PC-9 (cell line): ENCODE measurements at regions not wholly inside any gene's neighbourhood (a gene's known extent, or its start where the extent isn't known, plus 50 kb on each side); places are given as distances from the start of the nearest gene placed in this dataset.

Experiments
- BruUV-seq: library from RNA; stranded (reverse); fragments of 400-500 nt; replicated peaks from 2 replicates; lab custom pipeline; 2021; lab: Mats Ljungman, UMichigan
- CTCF ChIA-PET: fragments of 300-600 bp; sonication (Branson Sonifier 250); formaldehyde crosslinking; loops from one replicate; lab custom pipeline; 2022; ENCODE audit warnings: antibody characterized with exemption; lab: Charles Lee
- POLR2A ChIA-PET: fragments of 300-600 bp; sonication (Branson Sonifier 250); formaldehyde crosslinking; loops from one replicate; lab custom pipeline; 2022; ENCODE audit warnings: antibody characterized with exemption; ENCODE audit not compliant: unreplicated experiment; lab: Charles Lee
- DNase-seq, 2 experiments: peaks; one replicate each; pipeline versions ENCODE4 v3.0.0 to v3.0.0-alpha.2; 2015 to 2022; ENCODE audit warnings: mixed read lengths in 1 of 2
- H2AFZ ChIP-seq: fragments of 200-600 bp; sonication (generic); 2 replicates; pipeline ENCODE4 v1.8.1; 2017; ENCODE audit warnings: antibody characterized with exemption
- H3F3A ChIP-seq: fragments of 200-600 bp; sonication (generic); 2 replicates; pipeline ENCODE4 v1.8.1; 2017; ENCODE audit warnings: antibody characterized with exemption, mild to moderate bottlenecking, low read depth; ENCODE audit not compliant: insufficient read depth
- H3K27ac ChIP-seq: fragments of 200-600 bp; sonication (generic); 2 replicates; pipeline ENCODE4 v1.6.1; 2016; ENCODE audit warnings: mixed run types
- H3K27me3 ChIP-seq: fragments of 200-600 bp; sonication (generic); 2 replicates; pipeline ENCODE4 v1.6.1; 2016; ENCODE audit warnings: low read depth, mixed run types; ENCODE audit not compliant: insufficient read depth
- H3K36me3 ChIP-seq: fragments of 200-600 bp; sonication (generic); 2 replicates; pipeline ENCODE4 v1.6.1; 2016; ENCODE audit warnings: low read depth, mixed run types
- H3K4me1 ChIP-seq: fragments of 200-600 bp; sonication (generic); replicated peaks from 2 replicates; pipeline ENCODE4 v1.6.1; 2016; ENCODE audit warnings: mixed run types; ENCODE audit not compliant: insufficient read depth
- H3K4me2 ChIP-seq: fragments of 200-600 bp; sonication (generic); 2 replicates; pipeline ENCODE4 v1.6.1; 2017; ENCODE audit warnings: mixed run types
- H3K4me3 ChIP-seq: fragments of 200-600 bp; sonication (generic); 2 replicates; pipeline ENCODE4 v1.6.1; 2016; ENCODE audit warnings: mixed run types
- H3K79me2 ChIP-seq: fragments of 200-600 bp; sonication (generic); 2 replicates; pipeline ENCODE4 v1.6.1; 2017; ENCODE audit warnings: low read depth, mixed run types
- H3K9me2 ChIP-seq: fragments of 200-600 bp; sonication (generic); 2 replicates; pipeline ENCODE4 v1.8.1; 2017; ENCODE audit warnings: mild to moderate bottlenecking; ENCODE audit not compliant: insufficient read depth
- H3K9me3 ChIP-seq: fragments of 200-600 bp; sonication (generic); 2 replicates; pipeline ENCODE4 v1.8.1; 2016; ENCODE audit warnings: low read depth; ENCODE audit not compliant: insufficient read depth
- H4K20me1 ChIP-seq: fragments of 200-600 bp; sonication (generic); 2 replicates; pipeline ENCODE4 v1.8.1; 2017; ENCODE audit not compliant: insufficient read depth
- CTCF ChIP-seq: fragments of 200-600 bp; sonication (generic); conservative IDR thresholded peaks from 2 replicates; pipeline ENCODE4 v1.6.1; 2017; ENCODE audit warnings: mixed run types, antibody characterized with exemption, mild to moderate bottlenecking, moderate library complexity
- EZH2 ChIP-seq: fragments of 200-600 bp; sonication (generic); IDR thresholded peaks from 2 replicates; pipeline ENCODE4 v1.8.0; 2017; ENCODE audit warnings: antibody characterized with exemption, low read depth
- intact Hi-C: fragments of 100-400 bp; cut with micrococcal nuclease; formaldehyde crosslinking; loops from one replicate; pipeline ENCODE4 v1.10.0; 2022; ENCODE audit not compliant: unreplicated experiment

- Histone ChIP-seq H3K27ac (no peak overlapping the region), H3K79me2 (no peaks in the 10 kb centered on the region), H3K4me1 (no peaks in the 10 kb centered on the region), H3K9me2 (no peaks in the 10 kb centered on the region), H3K36me3 (no peaks in the 10 kb centered on the region), H3K9me3 (no peaks in the 10 kb centered on the region), H2AFZ (no peak overlapping the region), H3K4me2 (no peak overlapping the region), H3K4me3 (no peak overlapping the region), H3F3A (no peaks in the 10 kb centered on the region), H4K20me1 (no peaks in the 10 kb centered on the region), H3K27me3 (no peaks in the 10 kb centered on the region)
- TF ChIP-seq EZH2, result no peak
- no peak for TF ChIP-seq CTCF
- POLR2A ChIA-PET, result no interaction called here
- no TSS peak for BruUV-seq
- CTCF ChIA-PET, result no interaction called here
- no peak for DNase-seq
- intact Hi-C loops, result loop anchor here (2.0 kb wide), 1 partner anchor 235 kb away; no protein-coding TSS in a partner anchor
Measured at GRCh38 chr14:28373721-28374120, 392.9 kb upstream of the FOXG1 start.

- Histone ChIP-seq H3K79me2 (no peaks in the 10 kb centered on the region), H3K27me3 (no peaks in the 10 kb centered on the region), H3K9me3 (no peaks in the 10 kb centered on the region), H3K27ac (no peak overlapping the region), H3K9me2 (no peaks in the 10 kb centered on the region), H3K4me3 (no peak overlapping the region), H4K20me1 (no peaks in the 10 kb centered on the region), H3F3A (no peaks in the 10 kb centered on the region), H3K4me1 (no peaks in the 10 kb centered on the region), H3K4me2 (no peak overlapping the region), H3K36me3 (no peaks in the 10 kb centered on the region), H2AFZ (no peak overlapping the region)
- no peak for TF ChIP-seq EZH2
- peak; percentile 52 for TF ChIP-seq CTCF
- no TSS peak for BruUV-seq
- intact Hi-C loops, result loop anchor here (2.0 kb wide), 1 partner anchor 234 kb away; no protein-coding TSS in a partner anchor
- ChIA-PET POLR2A (no interaction called here), CTCF (no interaction called here)
- DNase-seq, result peak in 1 of 2 experiments; percentile 3
Measured at GRCh38 chr14:28375295-28375694, 391.3 kb upstream of the FOXG1 start.

DNA sequence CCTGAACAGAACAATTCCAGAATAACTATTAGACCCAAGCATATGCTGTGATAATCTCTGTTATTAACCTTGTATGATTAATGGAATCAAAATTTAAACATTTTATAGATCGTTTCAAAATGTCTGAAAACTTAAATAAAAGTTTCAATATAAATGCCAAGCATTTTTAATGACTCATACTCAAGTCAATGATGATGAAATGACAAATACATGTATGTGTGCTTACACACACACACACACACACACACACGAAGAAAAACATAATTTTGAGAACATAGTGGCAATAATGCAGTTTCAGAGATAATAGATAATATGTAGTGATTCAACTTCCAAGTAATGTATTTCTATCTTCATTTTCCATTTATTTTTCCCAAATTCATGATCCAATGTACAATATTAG, 384.9 kb upstream of the FOXG1 start:
- Histone ChIP-seq H3K9me3 (no peaks in the 10 kb centered on the region), H3K4me2 (no peak overlapping the region), H3K27ac (peak overlapping the region; percentile 82), H3K4me1 (peaks cover 13% of the 10 kb centered on the region), H2AFZ (no peak overlapping the region), H3K4me3 (no peak overlapping the region), H3K36me3 (no peaks in the 10 kb centered on the region), H3K27me3 (no peaks in the 10 kb centered on the region), H3F3A (peaks cover 12% of the 10 kb centered on the region), H3K9me2 (no peaks in the 10 kb centered on the region), H4K20me1 (no peaks in the 10 kb centered on the region), H3K79me2 (no peaks in the 10 kb centered on the region)
- peak in 1 of 2 experiments; percentile 39 for DNase-seq
- TF ChIP-seq EZH2 (no peak), CTCF (no peak)
- CTCF ChIA-PET, result no interaction called here
- no TSS peak for BruUV-seq
- intact Hi-C loops, result loop anchor here (10.0 kb wide), 1 partner anchor 113 kb away; no protein-coding TSS in a partner anchor
- POLR2A ChIA-PET, result no interaction called here
